Cardiac muscle cell (in vitro differentiated cells and primary cell): ENCODE measurements at regions not wholly inside any gene's neighbourhood (a gene's known extent, or its start where the extent isn't known, plus 50 kb on each side); places are given as distances from the start of the nearest gene placed in this dataset.

ENCODE experiments used
- DNase-seq, 2 donors: peaks; one replicate each; pipeline versions ENCODE4 v3.0.0 to v3.0.0-alpha.2; 2010 to 2017; ENCODE audit warnings: low read depth in 1 of 2, low spot score in 1 of 2
- H3K27ac ChIP-seq: fragments of 200-600 bp; sonication (generic); 2 replicates; pipeline ENCODE4 v1.5.1; 2016
- H3K27me3 ChIP-seq: fragments of 200-600 bp; sonication (generic); 2 replicates; pipeline ENCODE4 v1.6.0; 2016; ENCODE audit warnings: control low read depth
- H3K36me3 ChIP-seq: fragments of 200-600 bp; sonication (generic); 2 replicates; pipeline ENCODE4 v1.5.1; 2016; ENCODE audit warnings: control low read depth
- H3K4me1 ChIP-seq: fragments of 200-600 bp; sonication (generic); 2 replicates; pipeline ENCODE4 v1.8.1; 2017; ENCODE audit warnings: low read depth, mild to moderate bottlenecking, mixed run types
- H3K4me3 ChIP-seq: fragments of 200-600 bp; sonication (generic); 2 replicates; pipeline ENCODE4 v1.5.1; 2016; ENCODE audit warnings: mild to moderate bottlenecking
- H3K9me3 ChIP-seq: fragments of 200-600 bp; sonication (generic); 2 replicates; pipeline ENCODE4 v1.5.1; 2017; ENCODE audit warnings: low read depth, mild to moderate bottlenecking, control low read depth
- TF ChIP-seq, protein P1 (sequence below): IDR thresholded peaks from 2 replicates; pipeline ENCODE4 v1.5.1; 2012; ENCODE audit warnings: low read depth, mild to moderate bottlenecking, low read length

DNA sequence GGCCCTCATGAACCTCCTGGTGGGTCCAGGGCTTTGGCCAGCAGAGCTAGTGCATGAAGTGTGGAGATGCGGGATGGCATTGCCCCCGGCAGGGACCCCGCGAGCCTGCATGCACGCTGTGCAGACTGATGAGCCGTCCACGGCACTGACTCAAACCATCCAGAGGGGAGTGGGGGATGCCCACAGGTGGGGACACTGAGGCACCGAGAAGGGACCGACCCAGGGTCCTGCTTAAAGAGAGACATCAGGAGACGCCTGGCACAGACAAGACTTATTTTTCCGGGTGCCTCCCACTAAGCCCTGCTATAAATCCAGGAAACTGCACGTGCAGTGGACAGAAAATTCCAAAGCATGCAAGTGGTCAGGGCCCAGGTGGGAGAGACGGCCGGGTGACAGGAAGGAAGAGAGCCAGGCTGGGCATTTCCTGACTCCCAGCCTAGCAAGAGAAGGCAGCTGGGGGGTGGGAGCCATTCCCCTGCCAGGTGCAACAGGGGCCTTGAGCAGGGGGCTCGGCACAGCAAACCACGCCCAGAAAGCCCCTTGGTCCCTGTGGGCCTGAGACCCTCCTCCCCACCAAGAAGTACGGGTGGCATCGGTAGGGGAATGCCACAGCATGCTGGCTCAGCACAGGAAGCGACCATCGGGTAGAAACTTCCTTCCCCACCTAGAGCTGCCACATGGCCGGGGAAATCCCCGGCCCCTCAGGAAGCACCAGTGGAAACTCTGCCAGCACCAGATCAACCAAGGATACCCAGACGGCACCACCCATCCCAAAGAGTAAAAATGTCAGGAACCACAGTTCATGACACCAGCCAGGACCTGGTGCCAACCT, 91.5 kb downstream of the FOXL3 start:
- Histone ChIP-seq H3K27ac (no peak overlapping the region), H3K36me3 (no peaks in the 10 kb centered on the region), H3K9me3 (no peaks in the 10 kb centered on the region), H3K4me1 (peaks cover 5% of the 10 kb centered on the region), H3K4me3 (no peak overlapping the region), H3K27me3 (no peaks in the 10 kb centered on the region)
- no peak for DNase-seq
- TF ChIP-seq, protein P1, sequence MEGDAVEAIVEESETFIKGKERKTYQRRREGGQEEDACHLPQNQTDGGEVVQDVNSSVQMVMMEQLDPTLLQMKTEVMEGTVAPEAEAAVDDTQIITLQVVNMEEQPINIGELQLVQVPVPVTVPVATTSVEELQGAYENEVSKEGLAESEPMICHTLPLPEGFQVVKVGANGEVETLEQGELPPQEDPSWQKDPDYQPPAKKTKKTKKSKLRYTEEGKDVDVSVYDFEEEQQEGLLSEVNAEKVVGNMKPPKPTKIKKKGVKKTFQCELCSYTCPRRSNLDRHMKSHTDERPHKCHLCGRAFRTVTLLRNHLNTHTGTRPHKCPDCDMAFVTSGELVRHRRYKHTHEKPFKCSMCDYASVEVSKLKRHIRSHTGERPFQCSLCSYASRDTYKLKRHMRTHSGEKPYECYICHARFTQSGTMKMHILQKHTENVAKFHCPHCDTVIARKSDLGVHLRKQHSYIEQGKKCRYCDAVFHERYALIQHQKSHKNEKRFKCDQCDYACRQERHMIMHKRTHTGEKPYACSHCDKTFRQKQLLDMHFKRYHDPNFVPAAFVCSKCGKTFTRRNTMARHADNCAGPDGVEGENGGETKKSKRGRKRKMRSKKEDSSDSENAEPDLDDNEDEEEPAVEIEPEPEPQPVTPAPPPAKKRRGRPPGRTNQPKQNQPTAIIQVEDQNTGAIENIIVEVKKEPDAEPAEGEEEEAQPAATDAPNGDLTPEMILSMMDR = no peak

DNA sequence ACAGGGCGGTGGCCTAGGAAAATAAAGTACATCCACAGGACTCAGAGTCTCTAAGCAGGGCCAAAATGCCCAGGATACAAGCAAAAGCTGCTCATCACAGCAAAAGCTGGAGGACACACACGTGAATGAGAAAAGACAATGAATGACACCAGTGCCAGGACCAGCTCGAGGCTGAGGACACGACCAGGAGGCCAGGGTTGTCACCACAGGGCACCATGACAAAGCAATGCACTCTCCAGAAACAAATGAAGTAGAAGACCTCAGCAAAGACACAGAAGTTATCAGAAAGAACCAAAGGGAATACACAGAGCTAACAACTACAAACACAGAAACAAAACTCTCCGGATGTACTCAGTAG, 92.1 kb downstream of the FOXL3 start:
- H3K27me3 ChIP-seq = no peaks in the 10 kb centered on the region

DNA sequence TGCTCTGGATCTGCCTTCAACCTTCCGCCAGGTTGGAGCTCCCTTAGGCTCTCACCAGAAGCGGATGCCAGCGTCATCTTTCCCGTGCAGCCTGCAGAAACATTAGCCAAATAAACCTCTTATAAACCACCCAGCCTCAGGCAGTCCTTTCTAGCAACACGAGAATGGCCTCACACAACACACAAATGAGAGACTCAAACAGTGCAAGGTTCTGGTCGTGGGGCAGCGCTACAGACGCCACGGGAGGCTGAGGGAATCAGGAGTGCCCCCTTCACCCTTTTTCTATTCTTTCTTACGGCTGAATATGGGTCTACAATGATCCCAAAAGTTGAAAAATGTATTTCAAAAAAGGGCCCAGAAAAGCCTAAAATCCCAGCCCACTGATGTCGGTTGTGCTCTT, 96.4 kb downstream of the FOXL3 start:
- Histone ChIP-seq H3K4me3 (no peak overlapping the region), H3K4me1 (no peaks in the 10 kb centered on the region), H3K27me3 (no peaks in the 10 kb centered on the region), H3K9me3 (no peaks in the 10 kb centered on the region), H3K36me3 (no peaks in the 10 kb centered on the region), H3K27ac (no peak overlapping the region)
- DNase-seq = no peak
- TF ChIP-seq, protein P1 = no peak

More for the DNA sequence above, 92.1 kb downstream of the FOXL3 start:
- no peak overlapping the region for H3K4me3 ChIP-seq
- no peak for DNase-seq
- no peaks in the 10 kb centered on the region for H3K36me3 ChIP-seq
- TF ChIP-seq, protein P1 = no peak
- H3K27ac ChIP-seq = no peak overlapping the region
- H3K9me3 ChIP-seq = no peaks in the 10 kb centered on the region
- peaks cover 5% of the 10 kb centered on the region for H3K4me1 ChIP-seq

DNA sequence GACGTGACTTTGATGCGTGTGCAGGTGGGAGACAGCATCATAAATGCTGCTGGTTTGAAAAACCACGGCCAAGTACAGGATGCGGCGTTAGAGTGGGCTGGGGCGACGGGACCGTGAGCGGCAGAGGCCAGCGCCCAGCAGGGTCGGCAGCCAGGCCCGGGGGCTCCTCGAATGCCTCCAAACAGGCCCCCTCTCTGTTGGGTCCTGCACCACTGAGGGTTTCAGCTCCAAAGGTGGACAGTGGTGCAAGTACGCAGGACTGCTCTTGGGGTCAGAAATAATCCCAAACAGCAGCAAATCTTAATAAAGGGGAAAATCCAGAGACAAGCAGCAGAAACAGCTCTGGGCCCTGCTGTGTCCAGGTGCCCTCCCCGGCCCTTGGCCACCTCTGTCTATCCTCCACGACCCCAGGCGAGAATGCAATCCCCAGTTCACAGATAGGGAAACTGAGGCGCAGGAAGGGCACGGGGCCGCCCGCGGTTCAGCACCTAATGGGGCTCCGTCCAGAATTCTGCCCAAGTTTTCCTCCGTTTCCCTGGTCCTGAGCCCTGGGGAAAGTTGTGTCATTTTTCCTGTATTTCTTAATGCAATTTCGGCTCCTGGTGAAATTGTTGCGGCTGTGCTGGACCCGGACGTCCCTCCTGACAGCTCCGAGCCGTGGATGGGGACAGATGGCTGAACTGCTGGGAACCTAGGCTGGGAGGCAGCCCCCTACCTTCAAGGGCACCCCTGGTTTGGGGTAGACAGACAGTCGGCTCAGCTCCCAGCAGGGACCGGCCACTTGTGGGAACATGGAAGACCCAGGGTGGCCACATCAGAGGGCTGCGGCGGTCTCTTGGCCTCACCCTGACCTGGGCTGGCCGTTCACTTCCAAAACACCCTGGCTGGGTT, 97.4 kb downstream of the FOXL3 start:
- DNase-seq = no peak
- TF ChIP-seq, protein P1 = no peak

DNA sequence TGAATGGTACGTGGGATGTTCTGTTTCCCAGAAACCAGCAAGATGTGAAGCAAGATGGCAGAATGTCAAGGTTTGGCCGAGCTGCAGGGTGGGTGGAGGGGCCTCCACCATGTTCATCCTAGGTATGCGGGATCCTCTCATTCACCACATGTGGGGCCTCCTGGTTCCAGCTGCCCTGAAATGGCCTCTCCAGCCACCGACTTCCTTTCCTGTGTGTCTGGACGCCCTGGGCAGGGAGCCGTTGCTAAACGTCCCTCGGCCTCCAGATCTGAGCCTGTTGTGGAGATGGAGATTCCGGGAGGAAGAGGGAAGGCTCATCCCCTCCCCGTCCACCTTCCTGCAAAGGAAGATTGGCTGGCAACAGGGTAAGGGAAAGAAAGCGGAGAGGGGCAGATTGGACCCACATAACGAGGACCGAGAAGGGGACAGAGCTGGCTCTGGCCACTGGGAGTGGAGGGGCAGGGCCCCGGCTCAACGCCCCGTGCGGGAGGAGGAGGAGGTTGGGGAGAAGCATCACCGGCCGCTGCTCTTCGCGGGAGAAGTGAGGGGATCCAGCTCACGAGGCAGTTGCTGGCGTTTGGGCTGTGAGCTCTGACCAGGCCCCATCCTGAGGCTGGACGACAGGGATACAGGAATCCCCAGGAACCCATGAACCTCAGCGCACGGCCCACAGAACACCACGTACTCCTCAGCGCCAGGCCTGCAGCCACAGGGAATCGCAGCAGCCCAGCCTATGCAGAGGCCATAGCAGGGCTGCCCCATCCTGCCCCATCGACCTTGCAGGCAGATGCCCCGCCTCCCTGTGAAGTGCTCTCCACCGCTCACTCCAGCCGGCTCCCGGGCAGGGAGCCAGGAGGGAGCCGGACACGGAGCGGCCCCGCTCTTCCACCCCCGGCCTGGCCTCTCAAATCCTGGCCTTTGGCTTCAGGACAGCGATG, 98.3 kb downstream of the FOXL3 start:
- Histone ChIP-seq H3K27me3 (no peaks in the 10 kb centered on the region), H3K27ac (no peak overlapping the region), H3K36me3 (no peaks in the 10 kb centered on the region), H3K4me3 (no peak overlapping the region), H3K4me1 (no peaks in the 10 kb centered on the region), H3K9me3 (no peaks in the 10 kb centered on the region)
- DNase-seq = peak in 1 of 2 donors; percentile 22
- TF ChIP-seq, protein P1 = no peak

More for the DNA sequence above, 97.4 kb downstream of the FOXL3 start:
- Histone ChIP-seq H3K4me3 (no peak overlapping the region), H3K36me3 (no peaks in the 10 kb centered on the region), H3K27me3 (no peaks in the 10 kb centered on the region), H3K4me1 (no peaks in the 10 kb centered on the region), H3K27ac (no peak overlapping the region), H3K9me3 (no peaks in the 10 kb centered on the region)
